ENCODE measurements at regions not wholly inside any gene's neighbourhood (a gene's known extent, or its start where the extent isn't known, plus 50 kb on each side); places are given as distances from the start of the nearest gene placed in this dataset.
"Not testable (repeated sequence)": the region's sequence is repeated elsewhere in the genome, so short reads cannot be mapped to it uniquely, and the experiment has no call there.

DNA sequence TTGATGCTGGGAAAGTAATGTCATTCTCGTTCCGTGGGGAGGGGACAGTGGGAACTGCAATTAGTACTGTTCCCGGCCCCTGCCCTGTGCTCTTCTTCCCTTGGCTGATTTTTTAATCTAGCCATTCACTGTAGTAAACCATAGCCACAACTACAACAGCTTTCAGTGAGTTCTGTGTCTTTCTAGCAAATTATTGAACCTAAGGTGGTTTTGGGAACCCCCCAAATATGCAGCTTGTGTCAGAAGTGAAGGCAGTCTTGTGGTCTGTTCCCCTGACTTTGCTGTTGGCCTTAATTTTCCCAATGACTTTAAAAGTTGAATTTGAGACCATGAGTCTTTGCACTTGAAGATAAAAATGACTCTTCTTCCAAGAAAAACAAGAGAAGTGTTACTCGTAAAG, 114.3 kb upstream of the ETV6 start:
- no peak for DNase-seq (ENCODE audit: low read depth)

DNA sequence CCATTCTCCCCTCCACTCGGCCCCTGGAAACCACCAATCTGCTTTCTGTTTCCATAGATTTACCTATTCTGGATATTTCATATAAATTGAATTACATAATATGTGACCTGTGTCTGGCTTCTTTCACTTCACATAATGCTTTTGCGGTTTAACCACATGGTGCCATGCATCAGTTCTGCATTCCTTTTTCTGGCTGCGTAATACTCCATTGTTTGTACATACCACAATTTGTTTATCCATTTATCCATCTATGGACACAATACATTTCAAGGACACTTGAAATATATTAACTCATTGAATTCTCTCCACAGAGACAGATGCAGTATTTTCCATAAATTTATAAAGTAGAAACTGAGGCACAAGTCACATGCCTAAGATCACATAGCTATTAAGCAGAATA, 110.3 kb upstream of the ETV6 start:
- no peak for DNase-seq (ENCODE audit: low read depth)

DNA sequence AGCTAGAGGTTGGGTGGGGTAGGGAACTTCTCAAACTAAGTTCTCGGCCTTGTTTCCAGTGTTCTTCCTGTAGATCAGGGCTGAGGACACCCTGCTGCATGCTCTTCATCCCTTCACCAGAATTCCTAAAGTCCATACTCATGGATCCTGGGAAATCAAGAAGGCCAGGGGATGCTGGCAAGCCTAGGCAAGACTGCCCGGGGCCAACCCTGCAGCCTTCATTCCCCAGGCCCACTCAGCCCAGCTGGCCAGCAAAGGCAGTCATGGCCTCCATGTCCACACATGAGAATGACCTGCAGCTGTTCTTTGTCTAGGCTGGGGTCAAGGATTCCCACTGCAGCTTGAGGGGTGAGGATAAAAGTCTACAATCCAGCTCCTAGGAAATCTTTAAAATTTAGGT, 109.3 kb upstream of the ETV6 start:
- DNase-seq (ENCODE audit: low read depth): no peak

DNA sequence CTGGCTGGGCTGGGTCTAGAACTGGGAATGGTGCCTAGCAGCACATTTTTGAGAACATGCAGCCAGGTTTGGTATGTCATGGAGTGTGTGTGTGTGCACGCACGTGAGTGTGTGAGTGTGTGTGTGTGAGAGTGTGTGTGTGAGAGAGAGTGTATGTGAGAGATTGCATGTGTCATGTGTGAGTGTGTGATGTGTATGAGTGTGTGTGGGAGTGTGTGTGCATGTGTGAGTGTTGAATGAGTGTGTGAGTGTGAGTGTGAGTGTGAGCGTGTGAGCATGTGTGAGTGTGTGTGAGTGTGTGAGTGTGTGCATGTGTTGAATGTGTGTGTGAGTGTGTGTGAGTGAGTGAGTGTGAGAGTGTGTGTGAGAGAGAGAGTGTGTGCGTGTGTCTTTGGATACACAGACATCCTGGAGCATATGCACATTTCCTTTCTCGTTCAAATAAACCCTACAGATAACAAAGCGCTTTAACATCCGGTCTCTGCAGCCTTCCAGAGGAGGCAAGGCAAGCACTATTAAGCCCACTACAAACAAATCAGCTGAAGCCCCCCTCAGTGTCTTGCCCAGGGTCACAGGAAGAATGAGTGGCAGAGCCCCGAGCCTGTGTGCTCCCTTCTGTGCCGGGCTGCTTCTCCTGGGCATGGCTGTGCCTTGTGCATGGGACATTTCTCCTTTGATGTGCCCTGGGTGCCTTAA, 108.7 kb upstream of the ETV6 start:
- DNase-seq (ENCODE audit: low read depth): no peak

DNA sequence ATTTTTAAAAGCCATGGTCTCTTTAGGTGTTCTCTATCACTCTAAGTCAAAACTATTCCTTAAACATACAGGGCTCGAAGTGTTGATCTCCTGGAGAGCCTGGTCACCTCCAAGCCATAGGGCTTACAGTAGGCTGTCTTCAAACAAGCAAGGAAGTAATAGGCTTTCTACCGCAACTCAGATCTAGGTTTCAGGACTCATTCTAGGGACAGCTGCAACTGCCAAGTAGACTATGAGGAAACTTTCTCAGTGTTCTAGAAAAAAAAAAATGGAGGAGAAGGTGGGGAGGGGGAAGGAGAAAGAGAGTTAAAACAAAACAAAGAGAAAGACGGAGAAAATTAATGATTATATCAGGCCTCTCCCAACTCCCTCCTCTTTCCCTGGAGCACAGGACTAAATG, 106.9 kb upstream of the ETV6 start:
- DNase-seq (ENCODE audit: low read depth): peak; percentile 3

DNA sequence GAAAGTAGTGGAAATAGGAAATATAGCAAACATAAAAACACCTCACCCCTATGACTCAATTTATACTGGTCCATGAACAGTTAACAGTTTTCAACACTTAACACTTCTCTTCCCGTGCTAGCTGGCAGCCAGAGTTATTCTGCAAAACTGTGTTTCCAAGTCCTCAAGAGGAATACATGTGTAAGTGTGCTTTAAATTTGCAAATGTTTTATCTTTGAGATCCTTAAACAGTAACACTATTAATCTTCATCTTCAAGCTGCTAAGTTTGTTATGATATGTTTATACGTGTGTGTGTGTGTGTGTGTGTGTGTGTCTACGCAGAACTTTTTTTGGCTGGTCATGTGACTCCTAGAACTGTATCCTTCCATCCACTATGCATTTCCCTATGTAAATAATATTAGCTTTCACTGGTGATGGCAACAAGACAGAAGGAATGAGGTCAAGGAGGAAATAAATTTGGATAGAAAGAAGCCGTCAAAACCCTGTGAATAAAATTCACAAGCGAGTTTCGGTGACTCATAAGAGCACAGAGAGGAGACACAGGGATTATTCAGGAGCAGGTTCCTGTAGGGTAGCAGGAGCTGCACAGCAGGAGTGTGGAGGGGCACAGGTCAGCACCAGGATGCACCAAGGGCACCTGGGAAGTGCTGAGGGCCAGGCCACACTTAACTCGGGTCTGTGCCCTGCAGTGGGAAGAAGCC, 105.9 kb upstream of the ETV6 start:
- DNase-seq (ENCODE audit: low read depth): no peak

DNA sequence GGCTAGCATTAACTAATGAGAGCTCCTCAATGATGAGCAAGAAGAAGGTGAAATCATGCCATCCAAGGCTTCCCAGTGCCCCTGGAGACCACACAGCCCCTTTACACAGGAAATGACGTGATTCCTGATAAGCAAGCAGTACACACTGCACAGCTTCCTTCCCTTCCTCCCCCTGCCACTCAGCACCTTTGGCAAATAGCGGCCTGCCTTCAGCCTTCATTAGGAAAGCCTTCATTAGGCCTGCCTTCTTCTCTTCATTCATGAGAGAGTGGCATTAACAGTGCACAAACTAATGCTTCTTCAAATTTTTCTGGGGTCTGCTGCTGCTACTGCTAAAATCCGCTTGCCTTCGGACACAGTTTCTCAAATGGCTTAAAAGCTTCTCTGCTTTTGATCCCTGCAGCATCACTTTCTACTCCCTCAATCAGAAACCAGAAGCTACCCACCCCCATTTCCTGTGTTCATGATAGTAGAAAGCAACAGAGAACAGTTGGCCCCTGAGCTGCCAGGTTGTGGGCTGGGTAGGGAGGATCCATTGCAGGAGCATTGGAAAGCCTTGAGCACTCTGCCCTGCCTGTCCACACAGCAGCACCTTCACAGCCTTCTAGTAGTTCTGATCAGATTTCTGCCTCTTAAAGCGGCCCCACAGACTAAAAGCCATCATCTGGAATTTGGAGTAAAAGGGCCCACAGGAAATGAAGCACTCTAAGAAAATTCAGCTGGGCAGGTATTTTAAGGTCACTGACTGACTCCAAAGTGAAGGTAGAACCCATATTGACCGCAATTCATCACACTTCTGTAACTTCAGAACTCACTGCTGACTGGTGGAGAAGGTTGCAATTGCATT, 103.8 kb upstream of the ETV6 start:
- DNase-seq (ENCODE audit: low read depth): no peak

DNA sequence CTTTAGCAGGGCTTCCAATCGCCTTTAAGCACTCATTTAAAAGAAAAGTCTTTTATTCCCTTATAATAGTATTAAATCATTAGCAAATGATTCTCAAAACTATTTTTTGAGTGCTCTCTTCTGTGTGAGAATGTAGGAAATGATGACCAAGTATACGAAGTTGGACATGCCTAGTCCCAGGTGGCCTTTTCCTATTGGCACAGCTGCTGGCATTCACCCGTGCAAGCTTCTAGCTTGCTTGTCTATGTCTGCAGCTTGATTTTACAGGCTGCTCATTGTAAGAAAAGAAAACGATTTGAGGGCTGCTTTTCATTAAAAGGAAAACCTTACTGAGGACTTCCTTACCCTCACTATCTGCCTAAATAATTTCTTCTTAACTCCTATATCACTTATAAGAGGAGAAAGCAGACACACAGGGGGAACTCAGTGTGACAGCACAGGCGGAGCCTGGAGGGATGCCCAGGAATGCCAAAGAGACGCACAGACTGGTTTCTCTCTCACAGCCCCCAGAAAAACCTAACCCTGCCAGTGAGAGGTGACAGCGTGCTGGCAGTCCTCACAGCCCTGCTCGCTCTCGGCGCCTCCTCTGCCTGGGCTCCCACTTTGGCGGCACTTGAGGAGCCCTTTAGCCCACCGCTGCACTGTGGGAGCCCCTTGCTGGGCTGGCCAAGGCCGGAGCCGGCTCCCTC, 102.7 kb upstream of the ETV6 start:
- not testable (repeated sequence) for DNase-seq (ENCODE audit: low read depth)

DNA sequence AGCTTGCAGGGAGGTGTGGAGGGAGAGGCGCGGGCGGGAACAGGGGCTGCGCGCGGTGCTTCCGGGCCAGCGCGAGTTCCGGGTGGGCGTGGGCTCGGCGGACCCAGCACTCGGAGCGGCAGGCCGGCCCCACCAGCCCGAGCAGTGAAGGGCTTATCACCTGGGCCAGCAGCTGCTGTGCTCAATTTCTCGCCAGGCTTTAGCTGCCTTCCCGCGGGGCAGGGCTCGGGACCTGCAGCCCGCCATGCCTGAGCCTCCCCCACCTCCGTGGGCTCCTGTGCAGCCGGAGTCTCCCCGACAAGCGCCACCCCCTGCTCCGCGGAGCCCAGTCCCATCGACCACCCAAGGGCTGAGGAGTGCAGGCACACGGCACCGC, 102.2 kb upstream of the ETV6 start:
- not testable (repeated sequence) for DNase-seq (ENCODE audit: low read depth)

DNA sequence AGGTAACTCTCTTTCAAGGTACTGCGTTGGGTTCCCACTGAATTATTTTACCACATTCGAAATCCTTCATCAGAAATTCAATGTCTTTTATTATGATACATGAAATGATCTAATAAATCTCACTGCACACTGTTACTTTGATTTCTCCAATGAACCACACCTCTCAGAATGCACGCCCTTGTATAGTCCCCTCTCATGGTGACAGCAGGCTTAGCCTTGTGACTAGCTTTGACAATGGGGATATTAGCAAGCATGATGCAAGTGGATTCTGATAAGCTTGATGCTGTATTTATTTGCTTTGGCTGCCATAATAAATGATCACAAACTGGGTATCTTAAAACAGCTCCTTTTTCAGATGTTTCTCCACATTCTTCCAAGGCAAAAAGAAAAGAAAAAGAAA, 100.4 kb upstream of the ETV6 start:
- DNase-seq (ENCODE audit: low read depth): no peak

DNA sequence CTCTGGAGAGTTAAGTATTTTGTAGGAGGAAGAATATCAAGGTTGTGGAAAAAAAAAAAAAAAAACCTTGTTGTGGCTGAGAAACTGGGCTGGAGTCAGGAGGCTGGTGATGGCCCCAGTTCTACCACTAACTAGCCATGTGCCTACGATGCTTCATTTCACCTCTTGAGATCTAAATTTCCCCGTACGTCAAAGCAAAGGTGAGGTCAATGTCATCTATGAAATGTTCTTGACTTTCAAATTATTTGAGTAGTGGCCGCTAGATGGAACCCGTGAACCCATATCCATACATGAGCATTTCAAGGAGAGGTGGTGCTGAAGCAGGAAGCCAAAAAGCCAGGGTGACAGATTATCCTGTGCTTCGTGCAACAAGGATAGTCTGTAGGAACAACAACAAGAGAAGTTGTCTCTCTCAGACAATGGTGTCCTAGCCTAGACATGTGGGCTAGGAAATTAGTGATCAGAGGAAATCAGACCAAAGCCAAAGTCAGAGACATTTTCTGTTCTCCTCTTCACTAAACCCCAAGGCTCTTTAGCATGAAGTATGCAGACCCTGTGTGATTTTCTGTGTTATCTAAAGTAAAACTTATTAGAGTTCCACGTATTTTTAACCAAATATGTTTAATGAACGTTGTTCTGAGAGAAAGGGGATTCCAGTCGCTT, 95.5 kb upstream of the ETV6 start:
- DNase-seq (ENCODE audit: low read depth): peak; percentile 39

- no peak for DNase-seq (ENCODE audit: low read depth)
Observed at GRCh38 chr12:11555195-11555594, 94.3 kb upstream of the ETV6 start.

DNA sequence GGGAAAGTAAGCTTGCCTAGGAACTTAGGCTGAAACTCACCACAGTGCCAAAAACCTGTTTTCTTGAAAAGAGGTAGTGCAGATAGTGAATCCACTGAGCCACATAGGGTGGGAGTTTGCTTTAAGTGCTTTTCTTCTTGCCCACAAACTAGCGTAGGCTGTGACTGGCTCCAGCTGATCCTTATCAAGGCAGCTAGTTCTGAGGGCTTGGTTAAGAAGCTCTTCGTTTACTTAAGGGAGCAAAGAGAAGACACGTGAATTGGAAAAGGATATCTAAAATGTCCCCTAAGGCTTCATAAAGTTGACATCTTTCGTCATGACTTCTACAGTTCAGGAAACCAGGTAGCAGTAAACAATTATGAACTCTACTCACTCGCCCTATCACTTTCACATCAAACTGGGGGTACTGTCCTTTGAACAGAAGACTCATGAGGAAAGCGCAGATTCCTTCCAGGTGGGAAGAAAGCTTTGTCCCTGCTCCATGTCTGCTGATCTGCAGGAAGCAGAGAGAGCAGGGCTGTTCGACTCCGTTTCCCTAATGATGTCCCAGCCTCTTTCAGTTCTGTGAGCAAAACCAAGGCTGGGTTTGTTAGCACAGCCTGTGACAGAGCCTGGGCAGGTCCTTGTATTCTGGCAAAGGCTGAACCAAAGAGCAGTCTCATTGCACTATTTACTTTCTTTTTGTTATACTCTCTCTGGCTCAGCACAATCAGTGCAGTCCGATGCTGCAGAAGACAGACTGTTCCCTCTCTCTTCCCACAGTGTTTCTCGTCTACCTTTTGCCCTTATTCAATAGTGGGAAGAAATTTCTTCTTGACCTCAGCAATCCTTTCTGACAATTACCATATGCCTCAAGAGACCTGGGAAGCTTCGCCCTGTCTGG, 93.5 kb upstream of the ETV6 start:
- DNase-seq (ENCODE audit: low read depth): no peak

GRCh38 chr12:11556682-11557081, 92.8 kb upstream of the ETV6 start:
- no peak for DNase-seq (ENCODE audit: low read depth)

GRCh38 chr12:11559626-11560340, 89.7 kb upstream of the ETV6 start:
- DNase-seq (ENCODE audit: low read depth): no peak

DNA sequence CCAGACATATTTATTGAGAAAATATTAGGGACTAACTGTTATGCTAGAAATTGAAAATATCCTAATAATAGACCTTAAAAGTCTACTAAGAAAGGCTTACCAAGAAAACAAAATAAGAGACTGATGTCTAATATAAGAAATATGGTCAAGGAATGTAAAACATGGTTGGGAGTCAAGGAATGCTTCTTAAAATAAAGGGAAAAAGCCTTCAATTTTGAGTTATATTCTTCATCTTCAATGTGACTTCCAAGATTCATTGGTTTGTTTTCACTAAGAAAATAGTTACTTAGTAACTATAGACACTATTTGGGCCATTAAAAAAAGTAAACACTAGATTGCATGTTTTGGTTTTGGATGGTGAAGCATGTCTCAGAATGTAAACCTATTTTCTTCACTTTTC, 88.1 kb upstream of the ETV6 start:
- DNase-seq (ENCODE audit: low read depth): no peak

- no peak for DNase-seq (ENCODE audit: low read depth)
Observed at GRCh38 chr12:11563785-11564739, 85.4 kb upstream of the ETV6 start.

- no peak for DNase-seq (ENCODE audit: low read depth)
Observed at GRCh38 chr12:11564984-11565651, 84.4 kb upstream of the ETV6 start.

Measured in LHCN-M2 (cell line).